GM18520 (cell line): ENCODE measurements at regions not wholly inside any gene's neighbourhood (a gene's known extent, or its start where the extent isn't known, plus 50 kb on each side); places are given as distances from the start of the nearest gene placed in this dataset.

Experiments
- ATAC-seq: cut with Tn5 transposase; IDR thresholded peaks from one replicate; pipeline ENCODE4 v1.9.1; 2021; ENCODE audit not compliant: unreplicated experiment

- peak; percentile 40 for ATAC-seq
These were observed 59.8 kb upstream of the POU5F2 start for GRCh38 chr5:93800988-93801811.

DNA sequence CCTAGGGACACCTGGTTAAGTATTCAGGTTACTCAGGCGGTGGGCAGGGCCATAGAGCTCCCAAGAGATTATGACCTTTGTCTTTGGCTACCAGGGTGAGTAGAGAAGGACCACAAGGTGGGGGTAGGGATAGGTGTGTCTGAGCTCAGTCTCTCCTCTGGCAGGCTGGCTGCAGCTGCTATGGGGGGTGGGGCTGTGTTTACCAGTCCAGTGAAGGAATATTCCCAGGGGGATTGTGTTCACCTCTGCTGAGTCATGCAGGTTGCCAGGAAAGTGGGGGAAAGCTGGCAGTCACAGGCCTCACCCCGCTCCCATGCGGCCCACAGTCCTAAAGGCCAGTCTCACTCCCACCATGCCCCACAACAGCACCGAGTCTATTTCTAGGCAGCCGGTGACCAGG lies 53.6 kb upstream of the POU5F2 start:
- no peak for ATAC-seq

DNA sequence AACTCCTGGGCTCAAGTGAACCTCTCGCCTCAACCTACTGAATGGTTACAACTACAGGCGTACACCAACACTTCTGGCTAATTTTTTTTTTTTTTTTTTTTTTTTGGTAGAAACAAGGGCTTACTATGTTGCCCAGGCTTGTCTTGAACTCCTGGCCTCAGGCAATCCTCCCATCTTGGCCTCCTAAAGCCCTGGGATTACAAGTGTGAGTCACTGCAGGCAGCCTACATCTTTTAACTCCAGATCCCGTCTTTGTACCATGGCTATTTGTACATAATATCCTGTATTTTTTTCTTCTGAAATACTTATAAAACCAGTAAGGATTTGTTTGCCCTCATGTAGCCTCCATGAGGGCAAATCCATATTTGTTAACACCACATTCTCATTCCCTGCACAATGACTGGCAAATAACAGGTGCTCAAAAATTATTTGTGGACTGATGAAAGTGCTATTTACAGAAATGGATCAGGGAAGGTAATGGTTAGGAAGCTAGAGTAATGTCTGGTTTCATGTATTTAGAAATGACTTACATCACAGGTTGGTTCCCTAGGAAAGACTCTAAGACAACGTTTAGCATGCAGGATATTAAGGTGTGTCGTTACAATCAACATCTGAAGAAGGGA lies 51.9 kb upstream of the POU5F2 start:
- ATAC-seq: no peak

DNA sequence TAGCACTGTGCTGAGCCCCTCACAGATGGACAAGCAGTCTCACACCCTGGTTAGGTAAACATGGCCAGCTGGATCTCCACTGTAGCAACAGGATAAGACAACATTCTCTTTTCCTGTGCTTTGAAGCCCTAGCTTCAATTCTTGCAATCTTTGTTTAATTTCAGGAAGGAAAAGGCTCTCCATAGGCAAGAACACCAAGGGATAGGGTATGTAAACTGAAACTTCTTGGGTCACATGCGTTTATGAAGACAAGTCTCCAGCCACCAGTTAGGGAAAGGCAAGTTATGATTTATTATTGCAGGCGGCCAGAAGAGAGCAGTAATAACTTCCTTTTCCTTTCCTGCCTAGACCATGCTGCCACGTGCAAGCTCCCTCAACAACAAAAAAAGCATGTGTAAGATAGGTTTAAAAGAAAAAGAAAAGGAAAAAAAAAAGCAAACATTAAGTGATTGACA lies 50.1 kb upstream of the POU5F2 start:
- no peak for ATAC-seq
